ENCODE measurements at regions not wholly inside any gene's neighbourhood (a gene's known extent, or its start where the extent isn't known, plus 50 kb on each side); places are given as distances from the start of the nearest gene placed in this dataset.
A peak's percentile ranks its signal among the peaks of the same experiment; 100 is the strongest.

DNA sequence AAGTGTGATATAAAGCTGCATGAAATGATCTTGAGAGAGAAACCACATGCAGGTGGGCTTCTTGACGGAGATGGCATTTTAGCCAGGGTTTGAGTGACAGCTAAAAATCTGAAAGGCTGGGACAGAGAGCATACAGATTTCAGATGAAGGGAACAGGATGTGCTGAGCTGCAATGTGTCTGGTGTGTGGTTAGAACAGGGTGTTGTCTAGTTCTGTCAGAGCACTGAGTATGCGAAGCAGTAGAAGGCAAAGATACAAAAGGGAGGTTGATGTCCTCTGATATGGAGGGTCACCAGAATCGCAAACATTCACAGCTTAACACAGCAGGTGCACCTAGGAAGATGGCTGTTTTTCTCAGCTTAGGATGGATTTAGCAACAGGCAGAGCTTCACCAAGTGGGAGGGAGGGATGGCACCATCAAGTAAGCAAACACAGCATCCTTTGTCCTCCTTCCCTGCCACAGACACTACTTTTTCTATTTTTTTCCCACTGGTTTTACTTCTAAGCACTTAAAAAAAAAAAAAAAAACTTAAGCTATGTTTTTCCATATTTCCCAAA lies 182.5 kb downstream of the TMX3 start:
- H3K4me3 ChIP-seq (ENCODE audit: low read length) = no peak overlapping the region
- TF ChIP-seq CTCF (conservative IDR thresholded peaks at IDR 0.05; ENCODE audit: low read length) = no peak
- DNase-seq (ENCODE audit: low read depth) = no peak

DNA sequence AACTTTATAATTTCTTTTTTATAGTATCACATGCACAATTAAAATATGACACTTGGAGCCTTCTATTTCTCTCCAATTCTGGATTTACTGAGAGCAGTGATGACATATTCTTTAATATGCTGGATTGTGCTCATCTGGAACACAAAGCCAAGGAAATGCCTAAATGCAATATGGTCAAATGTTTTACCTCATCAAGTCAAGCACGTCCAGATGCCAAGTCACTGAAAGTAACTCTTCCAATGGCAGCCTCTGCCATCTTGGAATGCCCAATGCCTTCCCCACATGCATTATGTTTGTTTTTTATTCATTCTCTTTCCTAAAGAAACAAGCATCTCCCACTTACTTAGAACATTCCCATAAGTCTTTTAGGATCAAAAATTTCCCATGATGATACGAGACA lies 189.8 kb downstream of the TMX3 start:
- no peak overlapping the region for H3K4me3 ChIP-seq (ENCODE audit: low read length)
- no peak for TF ChIP-seq CTCF (conservative IDR thresholded peaks at IDR 0.05; ENCODE audit: low read length)
- DNase-seq (ENCODE audit: low read depth) = no peak

DNA sequence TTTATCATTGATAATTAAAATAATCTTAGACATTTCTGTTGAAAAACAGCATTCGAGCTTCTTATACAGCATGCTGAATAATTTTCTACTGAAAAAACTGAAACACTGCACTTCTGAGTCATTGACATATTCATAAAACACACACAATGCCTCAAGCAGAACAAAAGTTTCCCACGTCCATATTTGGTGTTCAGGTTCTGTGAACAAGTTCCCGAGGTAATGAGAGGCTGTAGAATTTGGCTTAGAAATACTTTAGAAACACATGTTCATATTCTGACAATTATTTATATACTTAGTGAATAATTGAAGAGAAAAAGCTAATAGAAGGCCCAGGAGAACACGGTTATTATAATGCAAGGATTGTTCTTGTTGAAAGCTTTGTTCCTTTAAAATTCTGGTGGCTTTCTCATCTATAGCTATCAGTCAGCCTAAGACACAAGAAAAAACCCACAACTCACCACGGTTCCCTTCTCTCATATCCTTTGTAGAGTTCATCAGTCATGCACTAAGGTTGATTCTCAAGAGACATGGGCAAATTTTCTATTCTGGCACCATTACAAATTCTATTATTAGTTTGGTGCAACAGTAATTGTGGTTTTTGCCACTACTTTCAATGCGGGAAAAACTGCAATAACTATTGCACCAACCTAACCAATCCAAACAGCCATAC lies 194.4 kb downstream of the TMX3 start:
- DNase-seq (ENCODE audit: low read depth) = peak; percentile 52
- H3K4me3 ChIP-seq (ENCODE audit: low read length) = no peak overlapping the region
- TF ChIP-seq CTCF (conservative IDR thresholded peaks at IDR 0.05; ENCODE audit: low read length) = no peak

DNA sequence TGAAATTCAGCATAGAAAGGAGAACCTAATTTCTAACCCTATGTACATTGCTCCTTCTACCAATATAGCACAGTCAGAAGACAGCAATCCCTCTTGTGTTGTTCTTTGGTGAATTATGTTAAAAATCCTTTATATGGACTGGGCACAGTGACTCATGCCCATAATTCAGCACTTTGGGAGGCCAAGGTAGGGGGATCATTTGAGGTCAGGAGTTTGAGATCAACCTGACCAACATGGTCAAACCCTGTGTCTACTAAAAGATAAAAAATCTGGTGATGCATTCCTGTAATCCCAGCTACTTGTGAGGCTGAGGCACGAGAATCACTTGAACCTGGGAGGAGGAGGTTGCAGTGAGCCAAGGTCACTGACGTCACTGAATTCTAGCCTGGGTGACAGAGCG lies 195.6 kb downstream of the TMX3 start:
- peak; percentile 21 for DNase-seq (ENCODE audit: low read depth)
- no peak overlapping the region for H3K4me3 ChIP-seq (ENCODE audit: low read length)
- TF ChIP-seq CTCF (conservative IDR thresholded peaks at IDR 0.05; ENCODE audit: low read length) = no peak

- H3K4me3 ChIP-seq (ENCODE audit: low read length) = no peak overlapping the region
- no peak for DNase-seq (ENCODE audit: low read depth)
- no peak for TF ChIP-seq CTCF (conservative IDR thresholded peaks at IDR 0.05; ENCODE audit: low read length)
Observed at GRCh38 chr18:68509902-68510301, 205.0 kb downstream of the TMX3 start.

DNA sequence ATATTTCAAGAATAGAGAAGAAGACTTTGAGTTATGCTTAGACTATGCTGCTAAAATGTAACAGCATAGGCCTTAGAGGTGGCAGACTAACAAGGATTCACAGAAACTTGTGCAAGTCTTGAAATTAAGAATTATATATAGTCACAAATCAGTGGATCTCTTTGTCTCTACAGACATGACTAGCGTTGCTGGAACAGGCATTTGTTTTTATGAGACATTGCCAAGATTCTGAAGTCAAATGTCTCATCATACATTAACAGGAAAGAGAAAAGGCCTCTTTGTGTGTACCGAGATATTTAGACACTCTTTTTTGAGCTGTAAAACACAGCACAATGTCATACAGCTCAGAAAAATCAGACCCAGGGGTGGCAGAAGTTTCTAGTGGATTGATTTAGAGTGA lies 207.1 kb downstream of the TMX3 start:
- DNase-seq (ENCODE audit: low read depth) = no peak
- TF ChIP-seq CTCF (conservative IDR thresholded peaks at IDR 0.05; ENCODE audit: low read length) = no peak

DNA sequence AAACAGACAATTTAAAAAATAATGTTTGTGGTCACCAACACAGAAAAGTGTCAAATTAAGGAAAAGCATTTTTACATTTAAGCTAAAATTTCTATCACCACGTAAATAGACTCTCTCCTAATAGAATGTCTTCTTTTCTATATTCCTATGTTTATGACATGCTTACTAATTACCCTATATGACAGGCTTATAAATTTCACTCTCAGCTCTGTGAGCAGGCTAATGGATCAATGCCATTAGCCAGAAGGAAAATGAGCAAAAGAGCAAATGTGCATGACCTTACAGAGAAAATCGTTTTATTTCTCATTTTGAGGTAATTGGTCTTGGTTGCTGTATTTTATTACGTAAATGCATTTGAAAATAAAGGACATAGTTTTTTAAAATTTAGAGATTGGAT lies 209.7 kb downstream of the TMX3 start:
- no peak for DNase-seq (ENCODE audit: low read depth)
- no peak for TF ChIP-seq CTCF (conservative IDR thresholded peaks at IDR 0.05; ENCODE audit: low read length)

More for the DNA sequence above, 207.1 kb downstream of the TMX3 start:
- H3K4me3 ChIP-seq (ENCODE audit: low read length) = no peak overlapping the region

More for the DNA sequence above, 209.7 kb downstream of the TMX3 start:
- H3K4me3 ChIP-seq (ENCODE audit: low read length) = no peak overlapping the region
